Embryonic facial prominence (tissue), 1 donor: ENCODE measurements at regions not wholly inside any gene's neighbourhood (a gene's known extent, or its start where the extent isn't known, plus 50 kb on each side); places are given as distances from the start of the nearest gene placed in this dataset.
"Not testable (repeated sequence)": the region's sequence is repeated elsewhere in the genome, so short reads cannot be mapped to it uniquely, and the experiment has no call there.

ENCODE experiments used
- DNase-seq: peaks from one replicate; pipeline ENCODE4 v3.0.0-alpha.2; 2016; ENCODE audit errors: extremely low spot score

DNA sequence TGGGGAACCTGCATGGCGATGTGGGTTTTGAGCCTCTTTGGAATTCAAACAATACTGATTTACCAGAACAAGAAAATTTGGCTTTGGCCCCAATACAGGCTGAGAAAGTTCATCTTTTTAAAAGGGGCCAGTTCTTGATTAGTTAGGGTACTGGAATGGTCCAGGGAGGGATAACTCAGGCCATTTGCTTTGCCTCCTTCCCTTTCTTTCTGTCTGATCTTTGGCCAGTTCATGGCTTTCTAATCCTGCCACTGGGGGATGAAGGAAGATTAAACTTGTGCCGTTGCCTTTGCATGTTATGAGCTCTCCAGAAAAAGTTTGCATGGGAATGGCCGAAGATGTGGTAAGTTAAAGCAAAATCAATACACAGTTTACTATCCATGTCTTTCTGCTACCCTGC lies 78.4 kb downstream of the ADAMTS15 start:
- DNase-seq: no peak

DNA sequence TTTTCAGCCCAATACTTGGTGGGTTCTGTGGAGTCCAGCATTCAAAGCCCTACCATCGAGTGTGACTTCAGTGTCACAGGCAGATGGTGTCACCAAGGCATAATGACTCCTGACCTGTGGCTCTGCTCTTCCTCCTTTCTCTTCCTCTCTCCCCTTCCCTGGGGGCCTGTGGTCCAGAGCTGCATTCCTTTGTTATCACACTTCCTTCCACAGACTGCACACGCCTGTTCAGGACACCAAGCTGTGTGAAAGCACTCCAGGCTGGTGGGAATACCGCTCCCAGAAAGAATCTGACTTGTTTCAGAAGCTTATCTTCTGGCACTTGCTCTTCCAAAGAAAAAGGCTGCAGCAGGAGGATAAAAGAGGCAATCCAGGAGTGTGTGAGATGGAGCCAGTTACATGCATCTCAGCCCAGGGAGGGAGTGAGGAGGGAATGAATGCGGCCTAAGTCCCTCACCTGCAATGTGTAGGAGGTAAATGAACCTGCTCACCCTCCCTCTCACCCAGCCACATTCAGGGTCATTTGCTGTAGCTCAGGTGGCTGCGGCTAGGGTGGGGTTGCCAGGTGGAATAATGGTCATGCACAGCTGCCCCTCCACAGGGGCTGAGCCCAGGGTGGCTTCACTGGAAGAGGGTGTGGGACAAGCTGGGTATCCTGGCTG lies 79.3 kb downstream of the ADAMTS15 start:
- no peak for DNase-seq

DNA sequence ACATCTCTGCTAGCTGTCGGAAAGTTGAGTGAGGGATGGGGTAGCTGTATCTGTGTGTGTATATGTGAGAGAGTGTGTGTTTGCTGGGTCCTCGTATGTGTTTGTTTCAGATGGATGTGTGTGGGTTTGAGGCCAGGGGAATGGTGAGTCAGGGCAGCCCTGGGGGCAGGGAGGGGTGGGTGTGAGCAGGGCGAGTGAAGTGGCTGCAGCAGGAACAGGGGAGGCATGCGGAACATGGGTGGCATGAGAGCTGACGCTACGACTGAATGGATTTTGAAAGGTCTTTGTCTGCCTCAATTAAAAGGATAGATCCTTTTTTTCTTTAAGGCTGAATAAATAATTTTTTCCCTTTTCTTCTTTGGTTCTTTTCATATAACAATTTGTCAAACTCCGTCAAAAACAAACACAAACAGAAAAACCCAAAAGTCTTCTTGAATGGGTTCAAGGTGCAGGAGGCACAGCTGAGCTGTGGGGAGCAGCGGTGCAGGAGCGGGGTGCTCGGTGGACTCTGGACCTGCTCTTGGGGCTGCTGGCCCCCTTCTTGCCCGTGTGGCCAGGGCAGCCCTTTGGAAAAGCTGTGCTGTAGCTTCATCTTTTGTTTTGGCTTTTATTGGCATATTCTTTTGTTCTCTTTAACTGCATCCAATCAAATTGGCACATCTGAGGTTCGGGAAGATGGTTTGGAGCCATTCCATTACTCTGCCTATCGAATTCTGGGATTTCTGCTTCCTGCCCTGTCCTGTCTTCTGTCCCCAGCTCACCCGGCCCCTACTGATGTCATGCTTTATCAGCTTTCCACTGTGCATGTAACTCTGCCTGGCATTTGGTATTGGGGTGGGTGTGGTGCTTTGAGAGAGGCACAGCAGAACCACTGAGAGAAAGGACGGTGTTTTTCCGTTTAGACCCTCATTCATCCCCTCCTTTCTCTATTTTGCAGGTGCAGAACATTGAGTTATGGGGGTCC lies 80.1 kb downstream of the ADAMTS15 start:
- DNase-seq: no peak

DNA sequence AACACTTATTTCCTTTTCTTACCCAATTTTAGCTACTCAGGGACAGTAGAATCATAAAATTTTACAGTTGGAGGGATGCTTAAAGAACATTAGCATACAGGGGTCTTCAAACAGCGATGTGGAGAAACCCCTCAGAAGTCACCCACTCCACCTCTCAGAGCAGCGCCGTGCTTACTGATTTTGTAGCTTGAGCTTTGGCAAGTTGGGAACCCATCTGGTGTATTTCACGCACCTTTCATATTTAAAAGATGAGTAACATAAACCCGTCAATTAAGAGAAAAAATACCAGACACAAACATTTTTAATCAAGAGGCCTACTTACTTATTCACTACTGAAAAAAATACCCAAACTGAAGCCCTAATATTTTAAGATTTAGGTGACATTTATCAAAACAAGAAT lies 80.9 kb downstream of the ADAMTS15 start:
- DNase-seq: no peak

DNA sequence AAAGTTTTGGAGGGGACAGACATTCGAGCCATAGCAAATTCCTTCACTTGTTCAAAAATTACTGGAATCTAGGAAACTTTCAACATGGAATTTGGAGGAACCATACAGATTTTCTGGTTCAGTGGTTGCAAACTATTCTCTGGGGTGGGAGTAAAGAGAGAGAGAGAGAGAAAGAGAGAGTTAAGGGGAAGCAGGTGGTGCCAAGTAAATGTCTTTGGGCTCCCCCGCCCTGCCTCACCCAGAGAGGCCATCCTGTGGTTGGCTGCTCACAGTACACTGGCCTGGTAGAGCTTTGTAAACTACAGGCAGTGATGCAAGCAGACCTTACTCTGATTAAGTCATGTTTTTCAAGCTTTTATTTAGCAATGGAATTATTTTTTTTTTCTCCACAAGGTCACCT lies 82.6 kb downstream of the ADAMTS15 start:
- no peak for DNase-seq

DNA sequence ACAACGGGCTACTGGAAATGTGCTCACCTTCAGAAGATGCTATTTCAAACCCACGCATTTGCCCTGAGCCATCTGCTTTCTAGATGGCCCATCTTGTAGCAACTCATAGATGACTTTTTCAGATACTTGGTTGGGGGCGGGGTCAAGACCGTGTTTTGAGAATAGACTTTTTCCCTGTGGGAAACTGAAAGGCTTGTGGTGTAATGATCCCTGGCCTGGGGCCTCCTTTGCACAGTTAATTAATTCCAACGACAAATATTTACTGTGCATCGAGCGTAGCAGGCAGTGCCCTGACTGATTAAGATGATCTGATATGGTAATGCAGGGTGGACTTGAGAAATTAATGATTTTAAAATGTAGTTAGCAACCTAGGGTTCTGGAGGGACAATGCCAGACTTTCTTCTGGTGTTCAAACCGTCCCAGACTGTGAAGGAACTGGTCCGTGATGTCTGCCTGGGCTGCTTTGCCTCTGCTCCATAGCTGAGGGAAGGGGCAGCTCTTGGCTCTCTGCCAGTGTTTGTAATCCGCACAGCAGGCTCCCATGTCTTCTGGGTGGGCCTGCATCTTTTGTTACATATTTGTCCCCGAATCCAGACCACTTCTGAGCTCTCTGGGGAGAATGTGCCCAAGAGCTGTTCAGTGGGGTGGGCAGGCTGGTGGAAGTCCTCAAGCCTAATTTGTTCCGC lies 84.8 kb downstream of the ADAMTS15 start:
- DNase-seq: no peak

DNA sequence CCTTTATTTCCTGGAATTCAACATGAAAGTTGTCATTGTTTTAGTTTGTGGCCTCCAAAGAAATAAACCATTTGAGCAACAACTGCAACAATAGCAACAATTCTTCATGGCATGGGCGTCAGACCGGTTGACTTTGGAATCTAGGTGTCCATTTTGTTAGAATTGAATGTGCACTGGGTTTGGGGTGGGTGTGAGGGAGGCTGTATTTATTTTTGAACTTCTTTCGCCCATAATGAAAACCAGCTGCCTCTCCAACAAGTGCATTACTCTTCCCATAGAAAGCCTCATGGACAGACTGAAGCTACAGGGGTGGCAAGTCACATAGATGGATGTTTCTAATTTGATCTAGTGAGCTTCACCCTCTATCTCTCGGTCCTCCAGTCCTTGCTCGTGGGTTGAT lies 85.4 kb downstream of the ADAMTS15 start:
- no peak for DNase-seq

DNA sequence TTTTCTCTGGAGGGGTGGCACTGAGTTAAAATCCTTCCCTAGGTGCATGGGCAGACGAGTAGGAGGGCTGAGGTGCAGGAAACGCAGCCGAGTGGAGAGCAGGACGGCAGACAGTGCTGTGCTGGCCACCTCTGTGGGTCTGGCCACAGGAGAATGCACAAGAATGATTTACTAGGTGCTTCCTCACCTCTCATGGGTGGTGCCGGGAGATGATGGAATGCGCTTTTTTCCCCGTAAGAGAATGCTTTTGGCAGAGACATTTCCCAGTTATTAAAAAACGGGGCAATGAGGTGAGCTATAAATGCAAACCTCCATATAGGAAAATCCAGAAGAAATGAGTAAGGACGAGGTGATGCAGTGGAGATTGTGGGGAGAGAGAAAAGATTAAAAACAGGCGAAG lies 86.1 kb downstream of the ADAMTS15 start:
- DNase-seq: no peak

DNA sequence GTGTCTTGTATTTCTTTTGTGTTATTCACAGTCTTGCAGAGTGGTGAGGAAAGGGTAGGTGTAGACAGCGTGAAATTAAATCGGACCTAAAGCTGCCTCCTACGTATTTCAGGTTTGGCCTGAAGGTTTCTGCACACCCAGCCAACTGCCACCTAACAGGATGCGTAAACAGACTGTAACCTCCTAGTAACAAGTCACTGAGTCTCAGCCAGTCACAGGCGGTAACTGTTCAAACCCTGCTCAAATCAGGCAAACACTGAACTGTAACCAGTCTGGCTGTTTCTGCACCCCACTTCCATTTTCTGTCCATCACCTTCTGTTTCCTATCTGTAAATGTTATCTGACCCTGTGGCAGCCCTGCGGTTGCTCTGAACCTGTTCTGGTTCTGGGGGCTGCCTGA lies 87.1 kb downstream of the ADAMTS15 start:
- no peak for DNase-seq

DNA sequence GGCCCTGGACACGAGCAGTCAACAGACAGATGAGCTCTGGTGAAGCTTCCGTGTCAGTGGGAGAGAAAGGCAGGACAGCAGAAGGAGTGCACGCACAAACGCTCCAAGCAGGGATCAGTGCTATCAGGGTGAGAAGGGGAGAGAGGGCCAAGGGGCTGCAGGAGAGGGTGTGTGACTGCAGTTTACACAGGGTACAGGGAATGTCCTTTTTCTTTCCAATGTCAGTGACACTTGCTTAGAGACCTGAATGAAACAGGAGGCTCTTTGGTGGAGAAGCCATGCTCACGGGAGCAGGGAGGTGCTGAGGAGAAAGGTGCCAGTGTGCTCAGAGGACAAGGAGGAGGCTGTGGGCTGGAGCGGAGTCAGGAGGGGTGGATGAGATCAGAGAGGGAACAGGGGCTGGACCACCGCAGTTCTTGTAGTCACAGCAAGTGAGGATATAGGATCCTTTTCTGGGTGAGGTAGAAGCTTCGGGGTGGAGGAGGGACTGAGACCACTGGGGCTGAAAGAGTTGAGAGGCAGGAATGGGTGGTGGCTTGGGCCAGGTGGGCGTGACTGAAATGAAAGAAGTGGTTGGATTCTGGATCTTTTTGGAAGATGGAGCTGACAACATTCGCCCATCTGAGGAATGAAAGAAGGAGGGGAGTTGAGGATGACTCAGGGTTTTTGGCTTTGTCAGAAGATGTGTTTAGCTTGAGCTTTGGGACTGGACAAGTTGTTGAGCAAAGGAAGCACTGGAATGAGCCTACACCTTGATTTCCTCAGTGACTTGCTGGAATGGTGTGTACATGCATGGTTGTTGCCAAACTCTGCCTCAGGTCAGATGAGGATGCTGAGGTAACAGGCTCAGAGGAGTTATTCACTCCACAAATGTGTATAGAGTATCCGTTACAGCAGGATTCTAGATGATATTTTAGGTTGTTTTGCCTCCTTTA lies 87.9 kb downstream of the ADAMTS15 start:
- DNase-seq: no peak

DNA sequence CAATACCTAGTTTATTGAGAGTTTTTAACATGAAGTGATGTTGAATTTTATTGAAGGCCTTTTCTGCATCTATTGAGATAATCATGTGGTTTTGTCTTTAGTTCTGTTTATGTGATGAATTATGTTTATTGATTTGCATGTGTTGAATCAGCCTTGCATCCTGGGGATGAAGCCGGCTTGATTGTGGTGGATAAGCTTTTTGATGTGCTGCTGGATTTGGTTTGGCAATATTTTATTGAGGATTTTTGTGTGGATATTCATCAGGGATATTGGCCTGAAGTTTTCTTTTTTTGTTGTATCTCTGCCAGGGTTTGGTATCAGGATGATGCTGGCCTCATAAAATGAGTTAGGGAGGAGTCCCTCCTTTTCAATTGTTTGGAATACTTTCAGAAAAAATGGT lies 91.2 kb downstream of the ADAMTS15 start:
- DNase-seq: not testable (repeated sequence)

DNA sequence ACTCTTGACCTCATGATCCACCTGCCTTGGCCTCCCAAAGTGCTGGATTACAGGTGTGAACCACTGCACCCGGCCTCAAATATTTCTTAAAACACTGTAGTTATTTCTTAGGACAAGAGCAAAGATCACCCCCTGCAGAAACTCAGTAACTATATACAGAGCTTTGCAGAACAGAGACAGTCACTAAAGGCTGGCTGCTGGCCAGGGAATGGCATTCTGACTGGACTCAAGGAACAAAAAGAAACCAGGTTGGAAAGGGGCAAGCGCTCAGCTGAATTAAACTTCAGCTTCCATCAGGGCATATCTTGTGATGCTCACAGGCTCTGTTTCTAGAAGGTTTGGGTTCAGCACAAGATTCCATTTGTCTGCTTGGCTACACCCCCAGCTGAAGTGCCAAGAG lies 95.8 kb downstream of the ADAMTS15 start:
- no peak for DNase-seq

DNA sequence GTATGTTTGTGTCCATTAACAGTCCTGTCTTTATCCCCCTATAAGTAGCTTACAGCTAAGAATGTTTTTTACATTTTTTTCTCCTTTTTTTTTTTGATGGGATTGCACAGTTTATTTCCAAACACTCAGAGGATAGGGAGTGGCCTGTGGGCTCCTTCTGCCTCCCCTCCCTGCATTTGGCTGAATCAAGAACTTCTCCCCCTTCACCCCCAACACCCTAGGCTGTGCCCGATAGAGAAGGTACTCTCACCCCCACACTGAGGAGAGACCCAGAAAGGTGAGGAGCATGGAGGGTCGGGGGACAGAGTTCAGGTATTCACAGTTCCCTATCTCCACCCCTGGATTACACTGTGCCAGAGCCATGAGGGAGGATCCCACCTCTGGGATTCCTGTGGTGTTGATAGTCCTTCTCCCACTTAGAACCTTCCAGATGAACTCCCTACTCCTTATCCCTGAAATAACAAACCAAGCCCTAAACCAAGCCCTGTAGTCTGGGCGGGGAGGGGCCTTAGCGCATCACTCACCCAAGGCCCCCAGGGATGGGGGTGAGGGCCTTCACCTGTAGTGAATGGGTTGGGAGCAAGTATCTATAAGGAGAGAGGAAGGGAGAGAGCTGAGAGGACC lies 97.1 kb downstream of the ADAMTS15 start:
- DNase-seq: no peak

DNA sequence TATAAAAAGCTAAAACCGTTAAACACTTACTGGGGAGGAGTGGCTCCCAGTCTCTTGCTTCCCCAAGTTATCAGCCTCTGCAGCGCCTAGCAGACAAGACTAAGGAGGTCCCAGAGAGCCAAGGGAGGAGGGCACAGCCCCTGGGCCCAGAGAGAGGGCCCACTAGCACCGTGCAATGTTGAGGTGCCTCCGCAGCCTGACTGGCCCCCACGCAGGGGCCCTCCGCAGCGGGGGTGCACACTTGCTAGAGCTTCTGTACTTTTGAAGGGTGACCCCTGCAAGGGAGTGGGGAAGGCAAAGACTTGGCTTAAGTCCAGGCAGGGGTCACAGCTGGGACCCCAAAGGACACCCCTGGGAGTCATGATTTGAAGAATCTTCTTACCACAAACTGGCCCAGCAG lies 98.0 kb downstream of the ADAMTS15 start:
- DNase-seq: no peak

DNA sequence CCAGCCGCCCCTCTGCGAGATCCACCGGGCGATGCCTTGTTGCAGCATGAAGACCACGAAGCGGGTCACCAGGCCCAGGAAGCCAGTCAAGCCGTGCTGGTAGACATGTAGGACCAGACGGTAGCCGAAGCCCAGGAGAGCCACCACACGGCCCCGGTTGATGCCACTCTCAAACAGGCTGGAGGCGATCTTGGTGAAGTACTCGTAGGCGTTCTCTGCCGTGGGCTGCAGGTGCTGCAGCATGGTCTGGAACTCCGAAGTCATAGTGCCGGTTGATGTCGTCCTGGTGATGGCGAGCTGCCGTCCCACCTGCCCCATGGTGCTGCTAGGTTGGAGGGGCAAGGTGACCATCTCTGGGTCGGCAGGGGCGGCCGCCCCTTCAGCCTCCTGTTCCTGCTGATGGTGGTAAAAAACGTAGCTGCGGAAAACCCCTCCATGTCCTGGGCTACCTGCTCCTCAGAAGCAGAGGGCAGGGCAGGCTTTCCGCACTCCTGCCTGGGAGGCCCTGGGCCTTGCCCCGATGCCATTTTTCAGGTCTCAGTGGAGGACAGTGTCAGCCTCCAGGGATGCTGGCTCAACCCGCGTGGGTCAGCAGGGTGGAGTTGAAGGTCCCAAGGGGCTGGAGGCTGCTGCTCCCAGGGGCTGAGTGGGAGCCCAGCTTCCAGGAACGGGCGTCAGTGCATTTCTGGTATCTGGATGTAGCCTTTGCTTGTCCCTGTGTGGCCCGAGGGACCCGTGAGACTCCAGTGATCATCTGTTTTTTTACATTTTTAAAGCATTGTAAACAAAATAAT lies 98.7 kb downstream of the ADAMTS15 start:
- no peak for DNase-seq

DNA sequence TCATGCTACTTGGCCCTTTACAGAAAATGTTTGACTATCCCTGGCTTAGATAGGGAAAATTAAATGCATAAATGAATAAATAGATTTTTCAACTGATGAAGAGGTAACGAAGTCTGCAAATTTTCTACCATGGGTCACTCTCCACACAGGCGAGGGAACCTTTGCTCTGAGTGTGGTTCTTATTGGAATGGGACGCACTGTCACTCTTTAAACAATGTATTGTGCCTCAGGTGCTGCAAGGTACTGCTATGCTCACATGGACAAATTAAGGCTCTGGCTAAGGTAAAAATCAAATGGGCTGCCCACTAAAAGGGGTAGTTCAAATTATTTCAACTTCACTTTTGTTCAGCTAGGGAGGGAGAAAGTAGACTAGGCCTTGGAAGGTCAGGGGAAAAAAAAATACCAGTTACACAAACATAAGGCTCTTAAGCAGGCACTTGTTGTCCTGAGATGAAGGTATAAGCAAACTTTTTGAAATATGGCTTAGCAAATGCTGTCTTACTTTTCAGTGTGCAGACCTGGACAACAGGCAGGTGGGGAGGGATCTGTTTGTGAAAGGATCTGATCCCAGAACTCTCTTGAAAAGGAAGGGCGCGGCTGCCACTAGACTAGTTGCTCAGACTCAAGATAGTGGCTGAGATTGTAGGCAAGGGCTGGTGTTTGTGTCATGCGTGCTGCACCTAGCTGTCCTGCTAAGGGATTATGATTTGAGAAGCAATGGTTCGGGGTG lies 99.5 kb downstream of the ADAMTS15 start:
- DNase-seq: no peak

DNA sequence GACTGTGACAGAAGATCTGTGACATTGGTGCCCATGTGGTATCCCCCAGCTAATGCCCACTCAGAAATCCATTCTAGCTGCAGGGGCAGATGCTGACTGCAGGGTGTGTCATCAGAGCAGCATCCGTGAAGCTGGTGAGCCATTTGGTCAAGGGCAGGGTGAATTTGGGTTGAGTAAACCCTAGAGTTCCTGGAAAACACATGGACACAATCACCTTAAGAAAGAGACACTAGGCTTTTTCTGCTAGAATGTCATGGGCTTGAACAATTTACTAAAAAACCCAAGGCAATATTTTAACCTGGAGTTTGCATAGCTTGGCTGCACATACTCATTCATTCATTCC lies 100.0 kb downstream of the ADAMTS15 start:
- no peak for DNase-seq

DNA sequence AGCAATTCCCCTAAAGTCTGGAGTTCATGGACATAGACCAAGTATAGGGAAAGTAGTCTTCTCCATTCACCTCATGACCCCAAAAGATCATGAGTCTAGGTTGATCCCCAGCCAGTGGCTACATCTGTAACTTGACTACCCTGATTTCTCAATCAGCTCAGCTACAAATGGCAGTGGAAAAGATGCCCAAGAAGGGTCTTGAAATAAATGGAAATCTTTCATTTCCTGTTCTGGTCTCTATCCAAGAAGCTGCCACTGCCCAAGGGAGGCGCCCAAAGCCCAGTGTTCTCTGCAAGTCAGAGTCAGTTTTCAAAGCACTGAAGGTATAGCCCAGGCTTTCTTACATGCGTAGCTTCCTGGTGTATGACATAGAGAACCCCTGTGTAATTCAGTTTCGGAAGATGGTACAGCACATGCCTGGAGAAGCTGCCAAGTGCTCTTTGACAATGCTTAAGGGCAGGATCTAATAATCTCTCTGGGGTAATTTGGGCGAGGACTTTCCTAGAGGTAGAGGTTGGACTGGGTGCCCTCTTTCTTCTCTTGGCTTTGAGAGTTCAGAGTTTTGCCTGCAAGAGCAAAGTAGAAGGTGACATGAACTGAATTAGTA lies 101.1 kb downstream of the ADAMTS15 start:
- DNase-seq: no peak

DNA sequence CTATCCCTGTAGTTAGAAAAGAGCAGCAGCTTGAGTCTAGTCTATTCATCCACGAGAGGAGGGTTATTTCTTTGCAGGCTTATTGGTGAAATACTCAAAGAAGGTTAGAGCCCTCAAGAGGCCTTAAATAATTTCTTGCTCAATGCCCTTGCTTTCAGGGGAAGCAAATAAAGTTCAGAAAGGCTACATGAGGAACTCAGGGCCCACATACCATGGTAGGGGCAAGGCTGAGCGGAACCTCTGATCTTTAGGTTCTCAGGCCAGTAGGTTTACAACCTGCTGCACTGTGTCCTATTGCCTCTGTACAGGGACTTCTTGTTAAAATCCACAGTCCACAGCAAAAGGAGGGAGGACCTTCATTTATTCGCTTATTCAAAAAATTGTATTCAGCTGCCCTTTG lies 101.7 kb downstream of the ADAMTS15 start:
- DNase-seq: no peak
